Adrenal gland (tissue), 5 donors: ENCODE measurements at regions not wholly inside any gene's neighbourhood (a gene's known extent, or its start where the extent isn't known, plus 50 kb on each side); places are given as distances from the start of the nearest gene placed in this dataset.

Experiments
- CTCF ChIP-seq, 6 experiments: fragments of 450-650 bp in 4 of 6; fragments of 200-600 bp in 2 of 6; sonication (generic) in 1 of 6; IDR thresholded peaks; 1 replicate in 5 of 6; 2 replicates in 1 of 6; pipeline versions ENCODE4 v1.5.1 to v1.8.0; 2016 to 2021; ENCODE audit warnings: antibody characterized with exemption in 6 of 6, mild to moderate bottlenecking in 2 of 6, moderate library complexity in 1 of 6
- POLR2A ChIP-seq, 2 donors: fragments of 450-650 bp; IDR thresholded peaks; one replicate each; pipeline ENCODE4 v1.6.1; 2017; ENCODE audit warnings: antibody characterized with exemption in 2 of 2, mild to moderate bottlenecking in 2 of 2, moderate library complexity in 1 of 2
- donor health status: DM: no; HTN: no; CAD: no.

DNA sequence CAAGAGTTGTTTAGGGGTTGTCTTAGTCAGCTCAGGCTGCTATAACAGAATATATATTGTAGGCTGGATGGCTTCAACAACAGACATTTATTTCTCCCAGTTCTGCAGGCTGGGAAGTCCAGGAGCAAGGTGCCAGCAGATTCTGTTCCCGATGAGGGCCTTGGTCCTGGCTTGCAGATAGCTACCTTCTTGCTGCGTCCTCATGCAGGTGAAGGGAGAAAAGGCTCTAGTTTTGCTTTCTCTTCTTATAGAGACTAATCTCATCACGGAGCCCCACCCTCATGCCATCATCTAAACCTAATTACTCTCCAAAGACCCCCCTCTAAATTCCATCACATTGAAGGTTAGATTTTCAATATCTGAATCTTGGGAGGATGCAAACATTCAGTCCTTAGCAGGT, 246.0 kb upstream of the ANKRD55 start:
- TF ChIP-seq CTCF (IDR thresholded peaks at IDR 0.05) (no peak), POLR2A (IDR thresholded peaks at IDR 0.05) (no peak)
